Right ventricle myocardium superior (tissue), 1 donor: ENCODE measurements at regions not wholly inside any gene's neighbourhood (a gene's known extent, or its start where the extent isn't known, plus 50 kb on each side); places are given as distances from the start of the nearest gene placed in this dataset.

Experiments
- ATAC-seq: fragments of 200-7000 bp; cut with Tn5 transposase; one replicate; pipeline ENCODE4 v1.9.1; 2020; ENCODE audit warnings: mild to moderate bottlenecking; ENCODE audit not compliant: poor library complexity
- DNase-seq: peaks from one replicate; pipeline ENCODE4 v3.0.0-alpha.2; 2020
- intact Hi-C: fragments of 100-400 bp; cut with DNase I; formaldehyde crosslinking; loops from one replicate; pipeline ENCODE4 v1.11.2; 2022
- donor health status: DM: no; HTN: yes; CAD: no; lungs with severe emphysema.

- intact Hi-C loops: no loop called here
- ATAC-seq: no peak
Observed at GRCh38 chr2:151048331-151049054, 213.2 kb downstream of the RBM43 start.

GRCh38 chr2:151043484-151043883 is 218.2 kb downstream of the RBM43 start:
- intact Hi-C loops: no loop called here
- no peak for DNase-seq
- ATAC-seq: no peak

More at GRCh38 chr2:151048331-151049054, 213.2 kb downstream of the RBM43 start:
- DNase-seq: no peak

GRCh38 chr2:151042964-151043363 is 218.7 kb downstream of the RBM43 start:
- no peak for DNase-seq
- intact Hi-C loops: no loop called here
- no peak for ATAC-seq

GRCh38 chr2:151040039-151040438 is 221.6 kb downstream of the RBM43 start:
- intact Hi-C loops: no loop called here
- no peak for DNase-seq
- ATAC-seq: no peak

- intact Hi-C loops: no loop called here
- DNase-seq: no peak
- no peak for ATAC-seq
Observed at GRCh38 chr2:151038516-151038915, 223.1 kb downstream of the RBM43 start.

GRCh38 chr2:151037434-151037833 is 224.2 kb downstream of the RBM43 start:
- ATAC-seq (no peak), DNase-seq (no peak)
- intact Hi-C loops: no loop called here

- intact Hi-C loops: no loop called here
- ATAC-seq (peak; percentile 29), DNase-seq (no peak)
Observed at GRCh38 chr2:151033271-151034248, 228.1 kb downstream of the RBM43 start.

- ATAC-seq (no peak), DNase-seq (no peak)
- intact Hi-C loops: no loop called here
Observed at GRCh38 chr2:151032741-151033191, 228.9 kb downstream of the RBM43 start.

- no peak for ATAC-seq
- DNase-seq: no peak
- intact Hi-C loops: no loop called here
Observed at GRCh38 chr2:151030663-151031230, 230.9 kb downstream of the RBM43 start.

- DNase-seq (no peak), ATAC-seq (no peak)
- intact Hi-C loops: no loop called here
Observed at GRCh38 chr2:151029406-151030157, 232.1 kb downstream of the RBM43 start.

- DNase-seq (no peak), ATAC-seq (no peak)
- intact Hi-C loops: no loop called here
Observed at GRCh38 chr2:151028691-151029176, 232.9 kb downstream of the RBM43 start.

- ATAC-seq (peak; percentile 60), DNase-seq (no peak)
- intact Hi-C loops: no loop called here
Observed at GRCh38 chr2:151027151-151027550, 234.5 kb downstream of the RBM43 start.

- intact Hi-C loops: no loop called here
- ATAC-seq: no peak
Observed at GRCh38 chr2:151025816-151026215, 235.8 kb downstream of the RBM43 start.

GRCh38 chr2:151024696-151025251 is 236.9 kb downstream of the RBM43 start:
- intact Hi-C loops: no loop called here
- ATAC-seq (no peak), DNase-seq (no peak)

More at GRCh38 chr2:151025816-151026215, 235.8 kb downstream of the RBM43 start:
- DNase-seq: no peak

GRCh38 chr2:151021747-151022452 is 239.8 kb downstream of the RBM43 start:
- DNase-seq: no peak
- ATAC-seq: no peak
- intact Hi-C loops: no loop called here

- intact Hi-C loops: no loop called here
- ATAC-seq (no peak), DNase-seq (no peak)
Observed at GRCh38 chr2:151020411-151020810, 241.3 kb downstream of the RBM43 start.

GRCh38 chr2:151009437-151010175 is 252.1 kb downstream of the RBM43 start:
- intact Hi-C loops: no loop called here
- DNase-seq (no peak), ATAC-seq (no peak)
